Suprapubic skin (tissue), 4 donors: ENCODE measurements at regions not wholly inside any gene's neighbourhood (a gene's known extent, or its start where the extent isn't known, plus 50 kb on each side); places are given as distances from the start of the nearest gene placed in this dataset.

Experiments used
- DNase-seq, 2 donors: peaks; one replicate each; pipeline ENCODE4 v3.0.0-alpha.2; 2019; ENCODE audit warnings: low spot score in 2 of 2
- H3K27ac ChIP-seq: fragments of 200-600 bp; sonication (generic); one replicate; pipeline ENCODE4 v1.5.1; 2019
- H3K27me3 ChIP-seq: fragments of 200-600 bp; sonication (generic); one replicate; pipeline ENCODE4 v1.5.1; 2019
- H3K36me3 ChIP-seq: fragments of 200-600 bp; sonication (generic); one replicate; pipeline ENCODE4 v1.5.1; 2019
- H3K4me1 ChIP-seq: fragments of 200-600 bp; sonication (generic); one replicate; pipeline ENCODE4 v1.5.1; 2019
- H3K4me3 ChIP-seq: fragments of 200-600 bp; sonication (generic); one replicate; pipeline ENCODE4 v1.5.1; 2019; ENCODE audit warnings: mild to moderate bottlenecking
- H3K9me3 ChIP-seq: fragments of 200-600 bp; sonication (generic); one replicate; pipeline ENCODE4 v1.5.1; 2019
- EP300 ChIP-seq: sonication (generic); formaldehyde crosslinking; IDR thresholded peaks from one replicate; pipeline ENCODE4 v1.6.1; 2017; ENCODE audit warnings: antibody characterized with exemption
- POLR2A ChIP-seq, 2 donors: fragments of 450-650 bp; IDR thresholded peaks; one replicate each; pipeline ENCODE4 v1.6.1; 2017; ENCODE audit warnings: antibody characterized with exemption in 2 of 2, mild to moderate bottlenecking in 2 of 2, moderate library complexity in 2 of 2
- POLR2AphosphoS5 ChIP-seq, 3 donors: sonication (generic); formaldehyde crosslinking; IDR thresholded peaks; one replicate each; pipeline ENCODE4 v1.6.1; 2017; ENCODE audit warnings: antibody characterized with exemption in 3 of 3
- WGBS: methylation state at CpG from one replicate; pipeline ENCODE4 v1.1.5; 2018; 5-methylcytosine and 5-hydroxymethylcytosine counted together
- TF ChIP-seq, protein P1 (sequence below), 2 donors: fragments of 200-600 bp in 1 of 2; fragments of 450-650 bp in 1 of 2; sonication (generic) in 1 of 2; IDR thresholded peaks; one replicate each; pipeline ENCODE4 v1.5.1; 2016 to 2019; ENCODE audit warnings: antibody characterized with exemption in 2 of 2, mild to moderate bottlenecking in 1 of 2, moderate library complexity in 1 of 2

DNA sequence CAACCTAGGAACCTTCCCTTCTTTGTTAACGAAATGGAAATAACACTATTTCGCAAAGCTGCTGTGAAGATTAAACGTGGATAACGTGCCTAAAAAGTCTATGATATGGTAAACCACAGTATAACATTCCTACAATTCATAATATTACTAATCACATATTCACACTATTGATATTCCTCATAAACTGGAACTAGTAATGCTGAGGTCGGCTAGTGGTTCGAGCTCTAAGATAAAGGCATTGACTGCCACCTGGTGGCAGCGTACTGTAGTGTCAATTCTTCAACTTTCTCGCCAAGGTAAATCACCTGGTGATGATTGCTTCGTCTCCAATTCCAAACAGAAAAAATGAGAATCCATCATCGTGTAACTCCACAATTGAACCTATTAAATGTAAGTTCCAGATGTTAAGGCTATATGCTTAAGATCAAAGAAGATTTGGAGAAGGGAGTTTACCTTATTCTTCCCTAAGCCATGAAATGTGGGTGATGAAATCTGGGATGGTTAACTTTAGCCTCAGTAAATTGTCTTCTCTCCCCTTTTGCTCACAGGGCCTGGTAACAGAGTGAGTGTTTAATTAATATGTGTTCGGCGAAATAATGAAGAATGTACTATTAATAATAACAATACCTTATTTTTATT, 197.5 kb upstream of the TMEM132C start:
- WGBS = 29% methylated on average over 12 of the region's 12 CpGs
- no peak for DNase-seq
- Histone ChIP-seq H3K36me3 (no peaks in the 10 kb centered on the region), H3K27ac (no peak overlapping the region), H3K4me1 (no peaks in the 10 kb centered on the region), H3K27me3 (no peaks in the 10 kb centered on the region), H3K9me3 (no peaks in the 10 kb centered on the region), H3K4me3 (no peak overlapping the region)
- TF ChIP-seq EP300 (no peak), POLR2AphosphoS5 (IDR thresholded peaks at IDR 0.05) (no peak), POLR2A (IDR thresholded peaks at IDR 0.05) (no peak)
- TF ChIP-seq, protein P1, sequence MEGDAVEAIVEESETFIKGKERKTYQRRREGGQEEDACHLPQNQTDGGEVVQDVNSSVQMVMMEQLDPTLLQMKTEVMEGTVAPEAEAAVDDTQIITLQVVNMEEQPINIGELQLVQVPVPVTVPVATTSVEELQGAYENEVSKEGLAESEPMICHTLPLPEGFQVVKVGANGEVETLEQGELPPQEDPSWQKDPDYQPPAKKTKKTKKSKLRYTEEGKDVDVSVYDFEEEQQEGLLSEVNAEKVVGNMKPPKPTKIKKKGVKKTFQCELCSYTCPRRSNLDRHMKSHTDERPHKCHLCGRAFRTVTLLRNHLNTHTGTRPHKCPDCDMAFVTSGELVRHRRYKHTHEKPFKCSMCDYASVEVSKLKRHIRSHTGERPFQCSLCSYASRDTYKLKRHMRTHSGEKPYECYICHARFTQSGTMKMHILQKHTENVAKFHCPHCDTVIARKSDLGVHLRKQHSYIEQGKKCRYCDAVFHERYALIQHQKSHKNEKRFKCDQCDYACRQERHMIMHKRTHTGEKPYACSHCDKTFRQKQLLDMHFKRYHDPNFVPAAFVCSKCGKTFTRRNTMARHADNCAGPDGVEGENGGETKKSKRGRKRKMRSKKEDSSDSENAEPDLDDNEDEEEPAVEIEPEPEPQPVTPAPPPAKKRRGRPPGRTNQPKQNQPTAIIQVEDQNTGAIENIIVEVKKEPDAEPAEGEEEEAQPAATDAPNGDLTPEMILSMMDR (IDR thresholded peaks at IDR 0.05) = peak in 1 of 2 donors; percentile 43

DNA sequence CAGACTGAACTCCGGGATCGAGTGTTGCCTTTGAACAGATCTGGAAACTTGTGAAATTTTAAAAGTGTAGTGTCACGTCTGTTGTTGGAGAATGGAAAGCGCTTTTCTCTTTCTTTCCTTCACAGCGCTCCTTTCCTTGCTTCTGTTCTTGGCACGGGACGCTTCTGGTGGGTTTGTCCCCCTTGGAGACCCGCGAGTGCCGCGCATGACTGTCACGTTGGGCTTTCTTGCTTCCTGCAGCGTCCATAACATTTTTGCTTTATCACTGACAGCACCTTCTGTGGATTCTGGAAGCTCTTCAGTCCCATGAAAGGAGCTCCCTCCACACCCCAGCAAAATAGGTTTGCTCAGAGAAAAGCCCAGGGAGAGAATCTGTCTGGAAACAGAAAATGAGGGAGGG, 193.0 kb upstream of the TMEM132C start:
- 84% methylated on average over 13 of the region's 13 CpGs for WGBS
- no peak for TF ChIP-seq EP300
- no peak for TF ChIP-seq POLR2A (IDR thresholded peaks at IDR 0.05)
- TF ChIP-seq, protein P1 (IDR thresholded peaks at IDR 0.05) = no peak
- no peak for TF ChIP-seq POLR2AphosphoS5 (IDR thresholded peaks at IDR 0.05)
- Histone ChIP-seq H3K4me3 (no peak overlapping the region), H3K27ac (no peak overlapping the region), H3K9me3 (no peaks in the 10 kb centered on the region), H3K36me3 (no peaks in the 10 kb centered on the region), H3K4me1 (peaks cover 3% of the 10 kb centered on the region), H3K27me3 (no peaks in the 10 kb centered on the region)
- no peak for DNase-seq

DNA sequence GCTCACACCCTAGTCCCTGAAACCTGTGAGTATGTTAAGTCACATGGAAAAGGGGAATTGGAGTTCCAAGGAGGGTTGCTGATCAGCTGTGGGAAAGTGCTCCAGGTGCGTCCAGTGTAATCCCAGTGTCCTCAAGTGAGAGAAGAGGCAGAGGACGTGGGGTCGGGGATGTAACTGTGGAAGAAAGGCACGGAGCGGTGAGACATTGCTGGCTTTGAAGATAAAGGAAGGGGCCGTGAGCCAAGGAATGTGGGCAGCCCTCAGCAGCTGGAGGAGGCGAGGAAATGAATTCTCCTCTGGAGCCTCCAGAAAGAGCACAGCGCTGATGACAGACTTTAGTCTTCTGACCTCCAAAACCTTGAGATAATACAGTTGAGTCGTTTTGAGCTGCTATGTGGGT, 191.6 kb upstream of the TMEM132C start:
- no peak overlapping the region for H3K27ac ChIP-seq
- H3K27me3 ChIP-seq = no peaks in the 10 kb centered on the region
- no peak overlapping the region for H3K4me3 ChIP-seq
- H3K4me1 ChIP-seq = peaks cover 3% of the 10 kb centered on the region
- TF ChIP-seq POLR2A (IDR thresholded peaks at IDR 0.05) (no peak), EP300 (no peak), POLR2AphosphoS5 (IDR thresholded peaks at IDR 0.05) (no peak)
- TF ChIP-seq, protein P1 (IDR thresholded peaks at IDR 0.05) = no peak
- H3K36me3 ChIP-seq = no peaks in the 10 kb centered on the region
- WGBS = 84% methylated on average over 9 of the region's 9 CpGs
- DNase-seq = no peak
- H3K9me3 ChIP-seq = no peaks in the 10 kb centered on the region

DNA sequence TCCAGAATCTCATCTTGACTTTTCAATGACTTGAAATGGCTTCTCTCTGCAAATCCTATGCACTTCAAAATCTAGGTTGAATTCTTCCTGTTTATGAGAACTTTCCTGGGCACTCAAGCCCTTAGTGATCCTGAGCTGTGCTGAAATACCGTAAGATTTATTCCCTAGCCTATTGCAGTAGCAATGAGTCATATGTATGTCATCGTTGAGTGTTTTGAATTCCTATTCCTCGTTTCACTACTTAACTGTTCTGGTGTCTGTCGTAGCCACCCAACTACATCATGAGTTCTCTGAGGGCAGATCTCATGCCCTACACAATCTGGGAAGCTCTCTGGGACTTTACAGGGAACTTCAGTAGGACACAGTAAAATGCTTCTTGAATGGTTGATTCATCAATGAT, 190.8 kb upstream of the TMEM132C start:
- H3K27ac ChIP-seq = no peak overlapping the region

DNA sequence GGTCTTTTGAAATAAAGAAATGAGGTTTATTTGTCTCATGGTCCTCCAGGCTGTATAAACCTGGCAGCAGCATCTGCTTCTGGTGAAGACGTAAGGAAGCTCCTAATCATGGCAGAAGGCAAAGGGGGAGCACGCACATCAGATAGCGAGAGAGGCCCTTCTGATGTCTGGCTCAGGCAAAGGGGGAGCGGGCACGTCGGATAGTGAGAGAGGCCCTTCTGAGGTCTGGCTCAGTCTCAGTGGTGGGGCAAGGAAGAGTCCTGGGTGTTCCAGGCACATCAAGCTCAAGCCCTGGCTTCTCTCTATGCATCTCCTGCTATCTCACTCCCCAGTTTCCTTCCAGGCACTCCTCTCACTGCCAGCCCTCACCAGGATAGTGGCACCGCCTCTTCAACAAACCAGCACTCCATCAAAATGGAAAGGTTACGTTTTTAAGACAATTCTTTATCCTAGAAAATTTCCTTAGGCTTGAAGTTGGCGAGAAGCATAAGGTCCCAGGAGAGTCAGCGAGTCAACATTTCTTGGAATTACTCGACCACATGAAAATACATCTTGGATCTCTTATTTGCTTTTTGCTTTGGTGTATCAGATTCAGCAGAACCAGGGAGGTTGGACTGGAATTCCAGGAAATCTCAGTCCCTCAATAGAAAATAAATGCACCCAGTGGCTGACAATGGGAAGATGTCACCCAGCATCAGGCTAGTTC, 189.6 kb upstream of the TMEM132C start:
- H3K9me3 ChIP-seq = no peaks in the 10 kb centered on the region
- TF ChIP-seq POLR2A (IDR thresholded peaks at IDR 0.05) (no peak), POLR2AphosphoS5 (IDR thresholded peaks at IDR 0.05) (no peak), EP300 (no peak)
- TF ChIP-seq, protein P1 (IDR thresholded peaks at IDR 0.05) = no peak
- H3K4me3 ChIP-seq = no peak overlapping the region
- H3K27ac ChIP-seq = no peak overlapping the region
- no peaks in the 10 kb centered on the region for H3K27me3 ChIP-seq
- H3K36me3 ChIP-seq = no peaks in the 10 kb centered on the region
- no peak for DNase-seq
- 81% methylated on average over 11 of the region's 11 CpGs for WGBS
- H3K4me1 ChIP-seq = peaks cover 3% of the 10 kb centered on the region

More for the DNA sequence above, 190.8 kb upstream of the TMEM132C start:
- H3K27me3 ChIP-seq = no peaks in the 10 kb centered on the region
- WGBS = 39% methylated on average over 4 of the region's 4 CpGs
- no peak for TF ChIP-seq EP300
- no peak for TF ChIP-seq POLR2AphosphoS5 (IDR thresholded peaks at IDR 0.05)
- TF ChIP-seq POLR2A (IDR thresholded peaks at IDR 0.05) = no peak
- TF ChIP-seq, protein P1 (IDR thresholded peaks at IDR 0.05) = no peak
- no peak overlapping the region for H3K4me3 ChIP-seq
- no peaks in the 10 kb centered on the region for H3K9me3 ChIP-seq
- peaks cover 3% of the 10 kb centered on the region for H3K4me1 ChIP-seq
- no peaks in the 10 kb centered on the region for H3K36me3 ChIP-seq
- no peak for DNase-seq
